Sigmoid colon (tissue), 4 donors: ENCODE measurements at regions not wholly inside any gene's neighbourhood (a gene's known extent, or its start where the extent isn't known, plus 50 kb on each side); places are given as distances from the start of the nearest gene placed in this dataset.

Source experiments
- CTCF ChIP-seq, 4 experiments: fragments of 450-650 bp in 3 of 4; fragments of 200-600 bp in 1 of 4; IDR thresholded peaks; one replicate each; pipeline ENCODE4 v1.5.1; 2016 to 2019; ENCODE audit warnings: antibody characterized with exemption in 4 of 4, mild to moderate bottlenecking in 3 of 4, moderate library complexity in 2 of 4
- EP300 ChIP-seq, 4 donors: sonication (generic); formaldehyde crosslinking; IDR thresholded peaks; one replicate each; pipeline ENCODE4 v1.6.1; 2017; ENCODE audit warnings: antibody characterized with exemption in 4 of 4
- POLR2A ChIP-seq, 2 donors: fragments of 450-650 bp; IDR thresholded peaks; one replicate each; pipeline ENCODE4 v1.6.1; 2016; ENCODE audit warnings: antibody characterized with exemption in 2 of 2, mild to moderate bottlenecking in 2 of 2, moderate library complexity in 2 of 2
- POLR2AphosphoS5 ChIP-seq, 4 donors: sonication (generic); formaldehyde crosslinking; IDR thresholded peaks; one replicate each; pipeline ENCODE4 v1.6.1; 2017; ENCODE audit warnings: antibody characterized with exemption in 4 of 4

GRCh38 chr7:16338065-16338464 is 83.3 kb downstream of the CRPPA start:
- TF ChIP-seq CTCF (IDR thresholded peaks at IDR 0.05) (no peak), POLR2A (IDR thresholded peaks at IDR 0.05) (no peak), EP300 (IDR thresholded peaks at IDR 0.05) (no peak), POLR2AphosphoS5 (IDR thresholded peaks at IDR 0.05) (no peak)
